Type B pancreatic cell (in vitro differentiated cells): ENCODE measurements at regions not wholly inside any gene's neighbourhood (a gene's known extent, or its start where the extent isn't known, plus 50 kb on each side); places are given as distances from the start of the nearest gene placed in this dataset.

Source experiments
- DNase-seq: peaks from one replicate; pipeline ENCODE4 v3.0.0; 2021; ENCODE audit warnings: mixed read lengths; ENCODE audit not compliant: unreplicated experiment; ENCODE audit errors: extremely low spot score
- H3K27ac Mint-ChIP-seq: 2 replicates; pipeline ENCODE4 v1.8.0; 2021; ENCODE audit warnings: mild to moderate bottlenecking, mixed read lengths
- H3K27me3 Mint-ChIP-seq: 2 replicates; pipeline ENCODE4 v1.8.0; 2021; ENCODE audit warnings: mixed read lengths
- H3K36me3 Mint-ChIP-seq: 2 replicates; pipeline ENCODE4 v1.8.0; 2021; ENCODE audit warnings: mixed read lengths
- H3K4me1 Mint-ChIP-seq: one replicate; pipeline ENCODE4 v1.8.0; 2021; ENCODE audit warnings: mixed read lengths; ENCODE audit not compliant: unreplicated experiment
- H3K4me3 Mint-ChIP-seq: 2 replicates; pipeline ENCODE4 v1.8.0; 2021; ENCODE audit warnings: mild to moderate bottlenecking, mixed read lengths
- H3K9me3 Mint-ChIP-seq: 2 replicates; pipeline ENCODE4 v1.8.0; 2021; ENCODE audit warnings: mixed read lengths
- CTCF ChIP-seq: fragments of 200-600 bp; sonication (generic); conservative IDR thresholded peaks from 2 replicates; pipeline ENCODE4 v1.5.0; 2021; ENCODE audit warnings: antibody characterized with exemption, mild to moderate bottlenecking

- Mint-ChIP-seq H3K36me3 (no peaks in the 10 kb centered on the region), H3K4me3 (peak overlapping the region; percentile 73), H3K27me3 (peaks cover 12% of the 10 kb centered on the region), H3K27ac (no peak overlapping the region), H3K4me1 (no peaks in the 10 kb centered on the region), H3K9me3 (no peaks in the 10 kb centered on the region)
- peak; percentile 81 for DNase-seq
- TF ChIP-seq CTCF: peak; percentile 93
Observed at GRCh38 chr15:31215490-31216214, 111.0 kb upstream of the KLF13 start.

GRCh38 chr15:31216215-31216911 lies 110.3 kb upstream of the KLF13 start:
- Mint-ChIP-seq H3K27ac (peak overlapping the region; percentile 55), H3K36me3 (no peaks in the 10 kb centered on the region), H3K4me3 (peak overlapping the region; percentile 78), H3K9me3 (no peaks in the 10 kb centered on the region), H3K4me1 (no peaks in the 10 kb centered on the region), H3K27me3 (peaks cover 13% of the 10 kb centered on the region)
- no peak for TF ChIP-seq CTCF
- no peak for DNase-seq

GRCh38 chr15:31217067-31217466 lies 109.6 kb upstream of the KLF13 start:
- Mint-ChIP-seq H3K9me3 (no peaks in the 10 kb centered on the region), H3K27me3 (peaks cover 13% of the 10 kb centered on the region), H3K4me3 (peak overlapping the region; percentile 78), H3K27ac (peak overlapping the region; percentile 55), H3K4me1 (no peaks in the 10 kb centered on the region), H3K36me3 (no peaks in the 10 kb centered on the region)
- DNase-seq: no peak
- TF ChIP-seq CTCF: no peak

- Mint-ChIP-seq H3K27ac (peak overlapping the region; percentile 46), H3K36me3 (no peaks in the 10 kb centered on the region), H3K4me1 (peaks cover 4% of the 10 kb centered on the region), H3K9me3 (no peaks in the 10 kb centered on the region), H3K27me3 (peaks cover 15% of the 10 kb centered on the region), H3K4me3 (no peak overlapping the region)
- no peak for TF ChIP-seq CTCF
- DNase-seq: no peak
Observed at GRCh38 chr15:31217566-31218270, 108.9 kb upstream of the KLF13 start.

- no peak for DNase-seq
- no peak for TF ChIP-seq CTCF
- no peak overlapping the region for H3K27ac Mint-ChIP-seq
- H3K9me3 Mint-ChIP-seq: no peaks in the 10 kb centered on the region
- H3K4me3 Mint-ChIP-seq: no peak overlapping the region
- no peaks in the 10 kb centered on the region for H3K36me3 Mint-ChIP-seq
- H3K4me1 Mint-ChIP-seq: peaks cover 11% of the 10 kb centered on the region
- H3K27me3 Mint-ChIP-seq: peaks cover 17% of the 10 kb centered on the region
Observed at GRCh38 chr15:31219221-31219620, 107.4 kb upstream of the KLF13 start.
